ENCODE measurements at regions not wholly inside any gene's neighbourhood (a gene's known extent, or its start where the extent isn't known, plus 50 kb on each side); places are given as distances from the start of the nearest gene placed in this dataset.

DNA sequence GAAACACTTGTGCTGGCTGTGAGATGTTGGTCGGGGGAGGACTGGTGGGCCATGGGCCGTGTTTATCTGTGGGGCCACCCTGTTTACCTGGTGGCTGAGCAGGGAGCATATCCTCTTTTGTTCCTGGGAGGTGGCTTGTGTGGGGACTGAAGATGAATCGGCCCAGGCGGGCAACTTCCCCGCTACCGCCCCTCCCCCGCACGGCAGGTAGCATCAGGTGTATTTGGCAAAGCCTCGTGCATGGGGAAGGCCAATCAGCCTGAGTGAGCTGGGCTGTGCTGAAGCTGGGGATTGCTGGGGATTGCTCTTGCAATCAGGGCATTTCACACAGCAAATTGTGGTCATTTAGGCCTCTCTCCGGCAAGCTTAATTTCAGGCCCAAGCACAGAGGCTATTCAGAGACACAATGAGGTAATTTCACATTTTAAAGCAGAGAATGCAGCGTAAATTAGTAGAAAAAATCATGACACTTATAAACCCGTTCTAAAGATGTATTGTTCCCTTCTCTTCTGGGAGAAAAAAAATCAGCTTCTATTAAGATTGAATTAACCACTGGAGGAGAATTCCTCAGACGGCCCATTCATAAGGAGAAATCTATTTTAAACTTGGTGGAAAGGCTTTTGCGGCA lies 197.7 kb upstream of the POU3F1 start:
- no peak for DNase-seq

DNA sequence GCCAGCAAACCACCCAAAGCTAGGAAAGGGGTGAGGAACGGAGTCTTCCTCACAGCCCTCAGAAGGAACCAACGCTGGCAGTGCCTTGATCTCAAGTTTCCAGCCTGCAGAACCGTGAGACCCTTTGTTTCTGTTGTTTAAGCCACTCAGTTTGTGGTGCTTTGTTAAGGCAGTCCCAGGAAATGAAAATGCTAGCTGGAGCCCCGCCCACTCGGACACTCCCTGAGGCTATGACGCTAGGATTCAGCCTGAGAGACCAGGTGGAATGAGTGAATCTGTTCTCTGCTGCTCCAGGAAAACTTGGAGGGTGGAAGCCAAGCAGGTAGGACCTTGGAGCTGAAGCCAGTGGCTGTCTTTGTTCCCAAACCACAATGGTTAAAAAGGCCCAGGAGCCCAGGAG lies 196.5 kb upstream of the POU3F1 start:
- no peak for DNase-seq

GRCh38 chr1:38242506-38242905 lies 195.9 kb upstream of the POU3F1 start:
- no peak for DNase-seq

DNA sequence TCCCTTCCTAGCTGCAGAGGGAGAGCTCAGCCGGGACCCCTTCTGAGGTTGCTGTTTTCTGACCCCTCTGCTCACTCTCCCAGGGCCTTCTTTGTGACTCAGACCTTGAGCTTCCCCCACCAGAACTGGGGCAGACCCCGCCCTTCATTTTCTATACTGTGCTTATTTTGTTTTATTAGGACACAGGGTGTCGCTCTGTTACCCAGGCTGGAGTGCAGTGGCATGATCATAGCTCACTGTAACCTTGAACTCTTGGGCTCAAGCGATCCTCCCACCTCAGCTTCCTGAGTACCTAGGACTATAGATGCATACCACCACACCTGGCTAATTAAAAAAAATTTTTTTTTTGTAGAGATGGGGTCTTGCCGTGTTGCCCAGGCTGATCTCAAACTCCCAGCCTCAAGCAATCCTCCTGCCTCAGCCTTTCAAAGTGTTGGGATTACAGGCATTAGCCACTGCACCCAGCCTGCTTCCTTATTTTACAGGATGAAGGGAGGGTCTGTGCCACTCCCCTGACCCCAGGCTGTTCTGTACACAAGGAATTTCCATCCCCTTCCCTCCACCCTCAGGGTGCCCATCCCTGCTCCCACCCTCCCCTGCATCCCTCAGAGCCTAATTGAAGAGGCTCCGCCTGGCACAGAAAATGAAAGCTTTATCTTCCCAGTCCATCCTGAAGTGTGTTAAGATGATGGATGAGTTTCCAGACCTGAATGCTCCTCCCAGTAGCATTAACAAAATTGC lies 195.2 kb upstream of the POU3F1 start:
- no peak for DNase-seq

DNA sequence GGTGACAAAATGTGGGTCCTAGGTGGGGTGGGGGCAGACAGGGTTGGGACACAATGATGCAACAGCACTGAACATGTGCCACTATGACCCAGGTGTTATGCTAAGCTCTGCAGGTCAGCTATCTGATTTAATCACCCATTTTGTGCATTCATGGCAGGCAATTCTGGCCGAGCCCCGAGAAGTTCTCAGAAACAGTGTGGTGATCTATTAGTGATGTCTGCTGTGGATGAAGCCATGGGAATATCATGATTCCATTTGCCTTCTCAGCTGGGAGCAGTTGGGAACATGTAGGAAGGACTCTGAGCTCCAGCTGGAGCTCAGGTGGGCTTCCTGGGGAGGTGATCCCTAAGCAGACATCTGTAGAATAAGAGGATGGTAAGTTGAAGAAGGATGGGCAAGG lies 194.0 kb upstream of the POU3F1 start:
- DNase-seq, result no peak

GRCh38 chr1:38239258-38239835 lies 192.8 kb upstream of the POU3F1 start:
- no peak for DNase-seq

- DNase-seq, result no peak
These were observed 191.7 kb upstream of the POU3F1 start for GRCh38 chr1:38238294-38238693.

GRCh38 chr1:38235705-38236104 lies 189.1 kb upstream of the POU3F1 start:
- DNase-seq, result no peak

- DNase-seq, result no peak
These were observed 185.3 kb upstream of the POU3F1 start for GRCh38 chr1:38231941-38232340.

DNA sequence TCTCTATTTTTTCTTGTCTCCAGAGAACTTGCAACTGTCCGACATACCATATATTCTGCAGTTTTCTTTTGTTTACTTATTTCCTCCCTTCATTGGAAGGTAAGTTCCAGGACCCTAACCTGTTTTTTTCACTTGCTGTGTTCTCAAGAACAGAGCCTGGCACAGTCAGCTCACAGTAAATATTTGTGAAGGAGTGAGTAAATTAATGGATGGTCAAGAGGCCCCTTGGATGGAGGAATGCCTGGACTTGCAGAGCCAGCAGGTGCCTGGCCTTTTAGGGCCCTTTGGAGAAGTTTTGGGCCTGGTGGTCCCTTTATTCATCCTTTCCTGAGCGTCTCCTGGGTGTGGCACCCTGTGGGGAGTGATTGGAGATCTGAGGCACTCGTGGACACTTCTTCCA lies 182.1 kb upstream of the POU3F1 start:
- no peak for DNase-seq

- DNase-seq, result no peak
These were observed 179.2 kb upstream of the POU3F1 start for GRCh38 chr1:38225745-38226144.

DNA sequence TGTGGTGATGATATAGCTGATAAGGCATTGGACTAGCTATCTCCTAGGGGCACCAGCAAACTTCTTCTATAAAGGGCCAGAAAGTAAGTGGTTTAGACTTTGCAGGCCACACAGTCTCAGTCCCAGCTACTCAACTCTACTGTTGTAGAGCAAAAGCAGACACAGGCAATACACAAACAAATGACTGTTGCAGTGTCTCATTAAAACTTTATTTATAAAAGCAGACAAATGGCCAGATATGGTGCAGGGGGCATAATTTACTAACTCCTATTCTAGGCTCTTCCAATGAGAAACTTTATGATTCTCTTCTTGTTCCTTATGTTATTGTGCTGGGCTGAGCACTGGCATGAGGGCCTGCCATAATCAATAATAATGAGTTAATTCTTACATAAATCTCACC lies 176.8 kb upstream of the POU3F1 start:
- no peak for DNase-seq

DNA sequence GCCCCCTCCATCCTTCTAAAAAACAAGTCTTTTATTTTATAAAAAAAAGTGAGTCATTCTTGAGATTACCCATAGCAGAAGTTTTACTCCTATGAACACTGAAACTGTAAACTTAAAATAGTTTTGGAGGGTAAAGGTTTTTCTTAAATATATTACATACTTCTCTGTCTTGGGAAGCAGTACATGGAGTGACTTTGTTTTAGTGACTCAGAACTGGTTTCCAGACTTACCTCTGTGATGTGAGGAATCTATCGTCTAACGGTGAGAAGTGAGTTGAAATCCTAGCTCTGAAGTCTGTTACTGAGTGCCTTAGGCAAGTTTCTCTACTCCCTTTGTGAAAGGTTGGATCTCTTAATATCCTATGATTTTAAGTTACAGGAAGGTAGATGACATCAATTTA lies 176.3 kb upstream of the POU3F1 start:
- no peak for DNase-seq

DNA sequence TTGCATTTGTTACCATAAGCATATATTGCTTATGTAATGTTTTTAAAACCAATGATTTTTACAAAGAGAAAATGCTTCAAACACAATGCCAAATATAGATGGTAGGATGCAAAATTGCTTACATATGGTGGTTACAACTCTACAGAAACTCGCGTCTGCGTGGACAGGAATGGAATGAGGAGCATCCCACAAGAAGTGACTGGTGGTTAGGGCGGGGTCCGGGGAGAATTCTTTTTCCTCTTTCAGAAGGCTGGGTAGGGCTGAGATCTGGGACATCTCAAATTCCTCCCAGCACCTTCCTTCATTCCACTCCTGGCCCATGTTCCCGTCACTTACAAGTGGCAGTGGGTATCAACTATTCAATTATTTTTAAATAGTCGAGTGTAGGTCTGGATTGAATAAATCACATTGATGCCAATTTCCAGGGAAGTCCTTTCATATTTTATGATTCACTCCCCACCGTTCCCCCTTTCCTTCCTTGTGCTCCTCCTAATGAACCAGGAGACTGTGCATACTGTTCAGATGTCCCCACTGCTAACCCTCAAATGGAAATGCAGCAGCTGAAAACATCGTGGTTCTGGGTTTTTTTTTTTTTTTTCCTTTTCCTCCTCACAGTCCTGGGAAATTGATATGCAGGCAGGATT lies 174.5 kb upstream of the POU3F1 start:
- no peak for DNase-seq

DNA sequence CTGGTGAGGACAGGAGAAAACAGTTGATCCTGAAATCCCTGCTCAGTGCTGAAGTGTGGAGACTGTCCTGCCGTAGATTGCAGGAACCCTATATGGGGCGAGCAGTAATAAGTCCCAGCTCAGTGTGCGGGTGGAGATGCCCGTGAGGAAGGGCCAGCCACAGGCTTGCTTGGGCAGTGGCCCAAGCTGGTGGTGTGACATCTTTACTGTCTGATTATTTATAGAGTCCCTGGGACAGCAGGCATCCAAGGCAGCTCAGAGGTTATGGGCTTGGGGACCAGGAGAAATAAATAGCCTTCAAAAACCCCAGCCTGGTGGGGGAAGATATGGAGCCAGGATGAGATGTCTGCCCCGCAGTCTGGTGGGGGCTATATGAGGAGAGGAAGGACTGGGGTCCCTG lies 170.7 kb upstream of the POU3F1 start:
- DNase-seq, result no peak

- peak; percentile 82 for DNase-seq
These were observed 167.2 kb upstream of the POU3F1 start for GRCh38 chr1:38213646-38214434.

- no peak for DNase-seq
These were observed 164.2 kb upstream of the POU3F1 start for GRCh38 chr1:38210895-38211177.

GRCh38 chr1:38210021-38210894 lies 163.7 kb upstream of the POU3F1 start:
- no peak for DNase-seq

- no peak for DNase-seq
These were observed 162.4 kb upstream of the POU3F1 start for GRCh38 chr1:38208716-38209632.

DNA sequence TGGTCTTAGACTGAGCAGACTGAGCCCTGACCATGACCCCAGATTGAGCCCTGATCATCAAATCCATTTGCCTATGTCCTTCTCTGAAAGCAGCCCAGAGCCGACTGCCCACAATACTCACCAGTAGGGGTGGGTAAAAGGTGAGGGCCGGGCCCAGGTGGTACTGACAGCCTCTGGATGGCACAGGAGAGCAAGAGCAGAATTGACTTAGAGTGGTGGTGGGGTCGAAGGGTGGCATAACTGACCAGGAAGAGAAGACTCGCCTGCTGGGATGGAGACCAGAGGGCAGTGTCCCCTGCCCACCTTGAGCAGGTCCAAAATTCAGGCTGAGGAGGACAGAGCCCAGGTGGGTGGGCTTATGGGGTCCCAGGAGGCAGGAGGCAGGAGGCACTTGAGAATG lies 161.3 kb upstream of the POU3F1 start:
- DNase-seq, result no peak

DNA sequence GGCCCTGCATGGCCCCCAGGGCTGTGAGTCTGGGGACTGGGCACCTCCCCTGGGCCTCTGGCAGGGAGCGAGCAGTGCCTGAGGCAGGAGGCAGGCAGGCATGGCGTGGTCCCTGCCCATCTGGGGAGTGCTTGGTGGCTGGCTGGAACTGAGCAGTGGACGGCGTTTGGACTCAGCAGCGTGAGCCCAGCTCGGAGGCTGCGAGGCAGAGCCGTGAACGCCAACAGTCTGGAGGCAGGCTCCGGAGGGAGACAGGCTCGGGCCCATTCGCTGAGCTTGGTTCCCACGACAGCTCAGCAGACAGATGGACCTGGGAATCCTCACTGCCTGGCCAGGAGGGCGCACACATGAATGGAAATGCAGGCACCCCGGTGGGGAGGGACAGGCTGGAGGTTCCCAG lies 160.7 kb upstream of the POU3F1 start:
- no peak for DNase-seq

Data from DMS153 (cell line).